Body of pancreas (tissue), 4 donors: ENCODE measurements at regions not wholly inside any gene's neighbourhood (a gene's known extent, or its start where the extent isn't known, plus 50 kb on each side); places are given as distances from the start of the nearest gene placed in this dataset.

Experiments used
- CTCF ChIP-seq, 7 experiments: fragments of 450-650 bp in 4 of 7; fragments of 200-600 bp in 3 of 7; sonication (generic) in 3 of 7; IDR thresholded peaks; one replicate each; pipeline ENCODE4 v1.5.1; 2016 to 2019; ENCODE audit warnings: antibody characterized with exemption in 7 of 7
- POLR2A ChIP-seq, 3 donors: fragments of 450-650 bp; IDR thresholded peaks; one replicate each; pipeline ENCODE4 v1.6.1; 2016; ENCODE audit warnings: antibody characterized with exemption in 3 of 3, mild to moderate bottlenecking in 2 of 3

GRCh38 chr1:94327001-94327690 lies 89.8 kb upstream of the ARHGAP29 start:
- TF ChIP-seq CTCF (IDR thresholded peaks at IDR 0.05) (no peak), POLR2A (IDR thresholded peaks at IDR 0.05) (no peak)
